ENCODE measurements at regions not wholly inside any gene's neighbourhood (a gene's known extent, or its start where the extent isn't known, plus 50 kb on each side); places are given as distances from the start of the nearest gene placed in this dataset.
A peak's percentile ranks its signal among the peaks of the same experiment; 100 is the strongest.

DNA sequence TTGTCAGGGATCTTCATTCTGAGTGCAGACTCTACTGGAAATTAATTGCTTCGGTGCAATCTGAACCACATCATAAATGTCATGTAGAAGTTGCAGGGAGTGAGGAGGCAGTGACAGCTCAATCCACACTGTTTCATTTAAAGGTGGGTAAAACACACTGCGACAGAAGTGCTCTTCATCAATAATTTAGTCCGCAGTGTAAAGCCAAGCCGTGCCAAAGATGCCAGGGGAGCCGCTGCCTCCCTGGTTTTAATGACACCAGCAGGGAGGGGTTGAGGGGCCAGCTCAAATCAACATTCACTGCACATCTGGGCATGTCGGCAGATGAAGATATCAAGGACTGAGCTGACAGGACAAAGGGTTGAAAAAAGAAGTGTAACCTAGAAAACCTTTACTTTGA is 305.7 kb upstream of the VRK2 start:
- no peak overlapping the region for H3K4me3 ChIP-seq (ENCODE audit: low read length)

DNA sequence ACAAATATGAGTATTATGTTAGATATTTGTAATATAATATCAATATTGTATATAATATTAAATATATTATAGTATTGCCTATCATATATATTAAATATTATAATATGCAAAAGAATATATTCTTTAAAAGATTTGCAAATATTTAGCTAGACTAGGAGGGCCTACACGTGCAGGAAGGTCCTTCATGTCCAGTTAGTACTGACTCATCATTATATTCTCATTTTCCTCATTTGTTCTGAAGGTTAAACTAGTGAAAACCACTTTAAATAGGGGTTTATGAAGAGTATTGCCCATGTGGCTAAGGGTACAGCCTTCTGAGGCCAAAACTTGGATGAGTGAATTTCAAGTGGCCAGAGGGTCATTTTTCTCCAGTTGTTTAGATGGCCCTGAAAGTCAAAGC is 293.0 kb upstream of the VRK2 start:
- Histone ChIP-seq H3K36me3 (ENCODE audit: control insufficient read depth, insufficient read depth, low read length) (no peaks in the 10 kb centered on the region), H3K9me3 (ENCODE audit: control insufficient read depth, low read length) (no peaks in the 10 kb centered on the region), H3K4me1 (ENCODE audit: control insufficient read depth, insufficient read depth, low read length) (no peaks in the 10 kb centered on the region), H3K4me3 (ENCODE audit: low read length) (no peak overlapping the region), H3K27me3 (ENCODE audit: control insufficient read depth, insufficient read depth, low read length) (no peaks in the 10 kb centered on the region), H3K9ac (ENCODE audit: low read length) (no peak overlapping the region)

More for the DNA sequence above, 305.7 kb upstream of the VRK2 start:
- no peak overlapping the region for H3K9ac ChIP-seq (ENCODE audit: low read length)
- H3K36me3 ChIP-seq (ENCODE audit: control insufficient read depth, insufficient read depth, low read length), result no peaks in the 10 kb centered on the region
- H3K9me3 ChIP-seq (ENCODE audit: control insufficient read depth, low read length), result no peaks in the 10 kb centered on the region
- no peaks in the 10 kb centered on the region for H3K4me1 ChIP-seq (ENCODE audit: control insufficient read depth, insufficient read depth, low read length)
- H3K27me3 ChIP-seq (ENCODE audit: control insufficient read depth, insufficient read depth, low read length), result no peaks in the 10 kb centered on the region

DNA sequence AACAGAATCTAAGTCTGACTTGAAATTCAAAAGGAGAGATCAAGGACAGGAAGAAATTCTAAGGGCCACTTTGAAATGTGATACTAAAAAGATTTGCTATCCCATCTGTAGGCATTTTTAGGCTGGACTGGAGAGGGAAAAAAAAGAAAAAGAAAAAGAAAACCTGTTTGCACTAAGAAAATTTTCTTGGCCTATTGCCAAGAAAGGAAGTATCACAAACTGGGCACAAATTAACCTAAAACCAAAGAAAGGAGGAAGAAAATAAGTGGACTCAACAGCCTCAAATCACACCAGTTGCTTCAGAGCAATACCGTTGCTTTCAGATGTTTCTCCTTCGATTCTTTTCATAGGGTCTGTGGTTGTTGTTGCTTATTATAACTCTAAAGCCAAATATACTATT is 287.9 kb upstream of the VRK2 start:
- Histone ChIP-seq H3K36me3 (ENCODE audit: control insufficient read depth, insufficient read depth, low read length) (no peaks in the 10 kb centered on the region), H3K9me3 (ENCODE audit: control insufficient read depth, low read length) (no peaks in the 10 kb centered on the region), H3K9ac (ENCODE audit: low read length) (no peak overlapping the region), H3K4me1 (ENCODE audit: control insufficient read depth, insufficient read depth, low read length) (peaks cover 13% of the 10 kb centered on the region), H3K27me3 (ENCODE audit: control insufficient read depth, insufficient read depth, low read length) (peaks cover 6% of the 10 kb centered on the region), H3K4me3 (ENCODE audit: low read length) (no peak overlapping the region)

GRCh38 chr2:57759131-57759530 is 287.5 kb upstream of the VRK2 start:
- Histone ChIP-seq H3K9ac (ENCODE audit: low read length) (no peak overlapping the region), H3K36me3 (ENCODE audit: control insufficient read depth, insufficient read depth, low read length) (no peaks in the 10 kb centered on the region), H3K27me3 (ENCODE audit: control insufficient read depth, insufficient read depth, low read length) (peaks cover 6% of the 10 kb centered on the region), H3K4me1 (ENCODE audit: control insufficient read depth, insufficient read depth, low read length) (peaks cover 13% of the 10 kb centered on the region), H3K4me3 (ENCODE audit: low read length) (no peak overlapping the region), H3K9me3 (ENCODE audit: control insufficient read depth, low read length) (no peaks in the 10 kb centered on the region)

DNA sequence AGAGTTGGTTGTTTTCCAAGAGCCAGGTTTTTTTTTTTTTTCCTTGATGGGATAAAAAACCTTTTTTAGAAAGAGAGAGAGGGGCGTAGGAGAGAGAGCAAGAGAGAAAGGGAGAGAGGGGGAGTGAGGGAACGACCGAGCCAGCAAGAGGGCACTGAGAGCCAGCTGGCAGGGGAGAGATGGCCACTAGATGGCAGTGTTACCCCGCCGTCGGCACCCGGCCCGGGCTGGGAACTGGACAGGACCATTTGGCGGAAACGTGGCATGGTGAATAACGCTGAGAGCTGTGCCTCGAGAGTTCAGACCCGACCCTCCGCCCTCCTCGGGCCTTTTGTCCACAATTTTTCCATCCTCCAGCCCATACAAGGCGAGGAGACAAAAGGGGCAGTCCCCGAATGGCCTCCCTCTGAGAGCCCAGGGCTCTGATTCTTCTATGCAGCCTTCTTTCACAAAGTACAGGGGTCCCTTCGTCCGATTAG is 286.7 kb upstream of the VRK2 start:
- no peak overlapping the region for H3K4me3 ChIP-seq (ENCODE audit: low read length)
- no peaks in the 10 kb centered on the region for H3K9me3 ChIP-seq (ENCODE audit: control insufficient read depth, low read length)
- H3K4me1 ChIP-seq (ENCODE audit: control insufficient read depth, insufficient read depth, low read length), result peaks cover 13% of the 10 kb centered on the region
- peak overlapping the region; percentile 52 for H3K9ac ChIP-seq (ENCODE audit: low read length)
- H3K36me3 ChIP-seq (ENCODE audit: control insufficient read depth, insufficient read depth, low read length), result no peaks in the 10 kb centered on the region
- peaks cover 6% of the 10 kb centered on the region for H3K27me3 ChIP-seq (ENCODE audit: control insufficient read depth, insufficient read depth, low read length)

DNA sequence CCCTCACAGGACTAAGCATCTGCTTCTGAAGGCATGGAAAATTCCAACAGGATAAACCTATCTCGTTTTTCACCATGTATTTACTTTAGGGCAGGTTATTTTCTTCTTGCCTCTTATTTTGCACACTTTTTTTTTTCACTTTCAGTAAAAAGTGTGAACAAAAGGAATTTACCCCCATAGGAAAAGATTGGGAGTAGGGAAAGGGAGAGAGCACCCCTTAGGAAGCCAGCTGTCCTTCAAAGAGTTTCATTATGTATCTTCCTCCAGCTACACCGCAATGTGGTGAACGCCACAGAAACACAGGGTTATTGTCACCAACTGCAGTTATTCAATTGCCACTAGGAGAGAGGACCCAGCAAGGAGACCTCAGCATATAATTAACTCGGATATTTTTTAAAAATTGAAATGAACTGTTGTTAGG is 286.2 kb upstream of the VRK2 start:
- Histone ChIP-seq H3K27me3 (ENCODE audit: control insufficient read depth, insufficient read depth, low read length) (peaks cover 6% of the 10 kb centered on the region), H3K9me3 (ENCODE audit: control insufficient read depth, low read length) (no peaks in the 10 kb centered on the region), H3K36me3 (ENCODE audit: control insufficient read depth, insufficient read depth, low read length) (no peaks in the 10 kb centered on the region), H3K4me3 (ENCODE audit: low read length) (no peak overlapping the region), H3K4me1 (ENCODE audit: control insufficient read depth, insufficient read depth, low read length) (peaks cover 13% of the 10 kb centered on the region), H3K9ac (ENCODE audit: low read length) (peak overlapping the region; percentile 52)

DNA sequence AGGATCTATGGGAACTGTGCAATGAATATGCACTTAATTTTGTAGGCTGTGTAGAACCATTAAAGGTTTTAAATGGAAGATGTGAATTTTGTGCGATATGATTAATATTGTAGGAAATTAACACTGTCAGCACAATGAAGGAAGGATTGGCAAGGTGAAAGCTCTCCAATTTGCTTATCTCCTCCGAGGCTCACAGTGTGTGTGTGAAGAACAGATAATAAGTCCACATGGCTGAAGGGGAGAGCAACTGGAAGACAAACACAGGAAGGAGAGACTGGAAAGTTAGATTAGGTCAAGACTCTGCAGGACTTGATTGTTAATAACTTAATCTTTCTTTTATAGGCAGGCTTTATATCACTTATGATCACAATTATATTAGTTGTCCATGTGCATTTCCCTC is 269.7 kb upstream of the VRK2 start:
- Histone ChIP-seq H3K4me1 (ENCODE audit: control insufficient read depth, insufficient read depth, low read length) (no peaks in the 10 kb centered on the region), H3K9me3 (ENCODE audit: control insufficient read depth, low read length) (no peaks in the 10 kb centered on the region), H3K27me3 (ENCODE audit: control insufficient read depth, insufficient read depth, low read length) (no peaks in the 10 kb centered on the region), H3K4me3 (ENCODE audit: low read length) (no peak overlapping the region), H3K36me3 (ENCODE audit: control insufficient read depth, insufficient read depth, low read length) (no peaks in the 10 kb centered on the region), H3K9ac (ENCODE audit: low read length) (no peak overlapping the region)

GRCh38 chr2:57782587-57782986 is 264.0 kb upstream of the VRK2 start:
- no peaks in the 10 kb centered on the region for H3K27me3 ChIP-seq (ENCODE audit: control insufficient read depth, insufficient read depth, low read length)
- H3K9me3 ChIP-seq (ENCODE audit: control insufficient read depth, low read length), result no peaks in the 10 kb centered on the region
- no peaks in the 10 kb centered on the region for H3K4me1 ChIP-seq (ENCODE audit: control insufficient read depth, insufficient read depth, low read length)
- H3K9ac ChIP-seq (ENCODE audit: low read length), result no peak overlapping the region
- no peaks in the 10 kb centered on the region for H3K36me3 ChIP-seq (ENCODE audit: control insufficient read depth, insufficient read depth, low read length)
- no peak overlapping the region for H3K4me3 ChIP-seq (ENCODE audit: low read length)

GRCh38 chr2:57793310-57793709 is 253.3 kb upstream of the VRK2 start:
- Histone ChIP-seq H3K9me3 (ENCODE audit: control insufficient read depth, low read length) (no peaks in the 10 kb centered on the region), H3K27me3 (ENCODE audit: control insufficient read depth, insufficient read depth, low read length) (no peaks in the 10 kb centered on the region), H3K36me3 (ENCODE audit: control insufficient read depth, insufficient read depth, low read length) (no peaks in the 10 kb centered on the region), H3K4me1 (ENCODE audit: control insufficient read depth, insufficient read depth, low read length) (no peaks in the 10 kb centered on the region), H3K9ac (ENCODE audit: low read length) (no peak overlapping the region), H3K4me3 (ENCODE audit: low read length) (no peak overlapping the region)

- Histone ChIP-seq H3K36me3 (ENCODE audit: control insufficient read depth, insufficient read depth, low read length) (no peaks in the 10 kb centered on the region), H3K9me3 (ENCODE audit: control insufficient read depth, low read length) (no peaks in the 10 kb centered on the region), H3K4me1 (ENCODE audit: control insufficient read depth, insufficient read depth, low read length) (no peaks in the 10 kb centered on the region), H3K27me3 (ENCODE audit: control insufficient read depth, insufficient read depth, low read length) (no peaks in the 10 kb centered on the region), H3K4me3 (ENCODE audit: low read length) (no peak overlapping the region), H3K9ac (ENCODE audit: low read length) (no peak overlapping the region)
These were observed 250.1 kb upstream of the VRK2 start for GRCh38 chr2:57796527-57796926.

DNA sequence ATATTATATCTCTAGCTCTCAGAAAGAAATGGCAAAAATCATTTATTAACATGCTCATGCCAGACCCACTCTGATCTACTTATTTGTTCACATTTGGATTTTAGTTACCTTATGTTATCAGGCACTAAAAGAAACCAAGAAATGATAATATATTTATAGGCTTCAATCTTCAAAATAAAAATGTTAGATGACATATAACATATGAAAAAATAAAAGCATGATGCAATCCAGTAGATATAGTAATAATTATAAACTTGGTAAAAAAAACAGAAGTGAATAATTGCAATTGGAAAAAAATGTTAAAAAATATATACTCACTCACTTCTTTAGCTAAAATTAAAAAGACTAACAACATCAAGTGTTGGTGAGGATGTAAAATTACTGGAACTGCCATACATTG is 248.3 kb upstream of the VRK2 start:
- Histone ChIP-seq H3K4me3 (ENCODE audit: low read length) (no peak overlapping the region), H3K36me3 (ENCODE audit: control insufficient read depth, insufficient read depth, low read length) (no peaks in the 10 kb centered on the region), H3K9me3 (ENCODE audit: control insufficient read depth, low read length) (no peaks in the 10 kb centered on the region)

GRCh38 chr2:57802243-57802642 is 244.4 kb upstream of the VRK2 start:
- Histone ChIP-seq H3K4me3 (ENCODE audit: low read length) (no peak overlapping the region), H3K36me3 (ENCODE audit: control insufficient read depth, insufficient read depth, low read length) (no peaks in the 10 kb centered on the region), H3K4me1 (ENCODE audit: control insufficient read depth, insufficient read depth, low read length) (no peaks in the 10 kb centered on the region), H3K9me3 (ENCODE audit: control insufficient read depth, low read length) (no peaks in the 10 kb centered on the region), H3K9ac (ENCODE audit: low read length) (no peak overlapping the region), H3K27me3 (ENCODE audit: control insufficient read depth, insufficient read depth, low read length) (no peaks in the 10 kb centered on the region)

More for the DNA sequence above, 248.3 kb upstream of the VRK2 start:
- Histone ChIP-seq H3K9ac (ENCODE audit: low read length) (no peak overlapping the region), H3K4me1 (ENCODE audit: control insufficient read depth, insufficient read depth, low read length) (no peaks in the 10 kb centered on the region), H3K27me3 (ENCODE audit: control insufficient read depth, insufficient read depth, low read length) (no peaks in the 10 kb centered on the region)

GRCh38 chr2:57804971-57805370 is 241.6 kb upstream of the VRK2 start:
- no peaks in the 10 kb centered on the region for H3K9me3 ChIP-seq (ENCODE audit: control insufficient read depth, low read length)
- H3K9ac ChIP-seq (ENCODE audit: low read length), result no peak overlapping the region
- H3K27me3 ChIP-seq (ENCODE audit: control insufficient read depth, insufficient read depth, low read length), result no peaks in the 10 kb centered on the region
- H3K36me3 ChIP-seq (ENCODE audit: control insufficient read depth, insufficient read depth, low read length), result no peaks in the 10 kb centered on the region
- no peaks in the 10 kb centered on the region for H3K4me1 ChIP-seq (ENCODE audit: control insufficient read depth, insufficient read depth, low read length)
- no peak overlapping the region for H3K4me3 ChIP-seq (ENCODE audit: low read length)

Data from mucosa of stomach (tissue), 1 donor.